Dermis microvascular lymphatic vessel endothelial cell (primary cell): ENCODE measurements at regions not wholly inside any gene's neighbourhood (a gene's known extent, or its start where the extent isn't known, plus 50 kb on each side); places are given as distances from the start of the nearest gene placed in this dataset.
A peak's percentile ranks its signal among the peaks of the same experiment; 100 is the strongest.
"Not testable (repeated sequence)": the region's sequence is repeated elsewhere in the genome, so short reads cannot be mapped to it uniquely, and the experiment has no call there.

Source experiments
- DNase-seq, 2 donors: peaks; one replicate each; pipeline versions ENCODE4 v3.0.0 to v3.0.0-alpha.2; 2010; ENCODE audit warnings: low read depth in 2 of 2

DNA sequence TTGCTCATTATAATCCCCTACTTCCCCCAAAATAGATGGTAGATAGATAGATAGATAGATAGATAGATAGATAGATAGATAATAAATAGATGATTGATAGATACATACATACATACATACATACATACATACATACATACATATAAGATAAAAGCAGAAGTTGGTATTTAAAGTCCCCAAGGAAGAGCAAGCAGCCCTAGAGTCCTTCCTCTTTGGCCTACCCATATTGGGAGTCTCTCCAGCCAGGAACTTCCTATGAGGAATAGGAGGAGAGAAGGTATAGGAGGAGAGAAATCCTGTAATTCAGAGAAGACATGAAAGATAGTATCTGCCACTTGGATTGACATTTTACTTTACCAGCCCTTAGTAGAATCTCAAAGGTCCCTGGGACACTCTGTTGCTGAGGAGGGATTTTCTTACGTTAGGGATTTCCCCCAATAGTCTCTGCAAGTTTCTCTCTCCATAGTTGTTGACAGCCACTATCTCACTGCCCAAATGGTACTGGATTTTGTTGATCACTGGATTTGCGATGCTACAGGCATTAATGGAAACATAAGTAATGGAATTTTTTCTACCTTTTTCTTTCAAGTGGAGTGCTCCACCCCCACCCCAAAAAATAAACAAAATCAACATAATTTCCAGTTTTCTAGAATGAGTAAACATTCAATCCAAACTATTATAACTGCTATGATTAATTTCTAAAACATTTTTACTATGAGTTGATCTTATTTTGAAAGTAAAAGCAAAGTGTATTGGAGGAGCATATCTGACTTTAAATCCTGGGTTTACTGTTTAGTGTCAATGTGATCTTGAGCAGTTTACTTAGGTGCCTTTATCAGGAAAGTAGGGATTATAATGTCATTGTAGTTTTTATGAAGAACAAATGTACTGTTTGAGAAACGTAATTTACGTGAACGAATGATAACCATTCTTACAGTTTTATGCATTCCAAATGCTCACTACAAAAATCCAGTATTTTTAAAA lies 93.2 kb upstream of the TNFSF4 start:
- no peak for DNase-seq

GRCh38 chr1:173301507-173301906 lies 94.4 kb upstream of the TNFSF4 start:
- no peak for DNase-seq

DNA sequence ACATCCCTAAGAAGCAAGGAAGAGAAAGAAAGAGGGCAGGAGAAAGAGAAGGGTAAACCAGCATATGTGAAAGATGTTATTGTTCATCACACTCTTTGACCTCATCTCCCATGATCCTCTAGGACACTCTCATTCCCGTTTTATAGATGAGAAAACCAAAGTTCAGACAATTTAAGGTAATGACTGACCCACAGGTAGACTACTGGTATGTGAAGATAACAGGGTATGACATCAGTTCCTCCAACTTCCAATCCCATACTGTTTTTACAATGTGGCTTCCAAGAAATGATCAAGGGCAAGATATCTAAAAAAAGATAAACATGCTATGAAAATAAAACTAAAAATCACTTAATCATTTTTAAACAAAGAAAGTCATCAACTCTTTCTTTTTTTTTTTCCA lies 95.2 kb upstream of the TNFSF4 start:
- no peak for DNase-seq

GRCh38 chr1:173302890-173303829 lies 96.0 kb upstream of the TNFSF4 start:
- DNase-seq = no peak

DNA sequence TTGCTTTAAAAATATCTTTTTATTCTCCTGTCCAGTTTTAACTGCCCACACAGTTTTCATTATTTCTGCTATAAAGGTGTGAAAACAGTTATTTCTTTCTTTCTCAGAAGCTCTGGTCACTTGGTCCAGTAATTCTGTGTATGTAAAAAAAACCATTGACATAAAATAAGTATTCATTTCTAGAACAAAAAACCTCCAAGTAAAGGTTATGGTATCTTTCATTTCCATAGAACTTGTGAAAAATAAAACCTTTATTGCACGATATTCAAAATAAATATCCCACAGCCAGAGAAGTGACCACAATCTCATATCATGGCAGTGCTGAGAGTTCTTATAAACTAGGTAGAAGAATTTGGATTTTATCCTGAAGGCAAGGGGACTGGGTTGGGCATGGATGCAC lies 96.9 kb upstream of the TNFSF4 start:
- no peak for DNase-seq

- DNase-seq = no peak
These were observed 97.5 kb upstream of the TNFSF4 start for GRCh38 chr1:173304529-173305227.

DNA sequence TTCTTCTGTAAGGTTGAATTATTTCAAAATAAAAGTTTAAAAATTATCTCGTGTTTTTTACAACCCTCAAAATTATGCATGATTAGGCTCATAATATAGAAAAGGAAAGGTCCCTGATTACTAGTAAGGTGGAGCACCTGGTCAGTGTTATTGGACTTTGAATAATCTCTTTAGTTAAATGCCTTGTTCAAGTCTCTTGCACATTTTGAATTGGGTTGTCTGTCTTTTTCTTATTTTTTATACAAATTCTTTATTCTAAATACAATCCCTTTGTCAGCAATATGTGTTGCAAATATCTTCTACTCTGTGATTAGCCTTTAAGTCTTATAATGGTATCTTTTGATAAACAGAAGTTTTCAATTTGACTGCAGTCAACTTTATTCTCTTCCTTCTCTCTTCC lies 100.7 kb upstream of the TNFSF4 start:
- no peak for DNase-seq

DNA sequence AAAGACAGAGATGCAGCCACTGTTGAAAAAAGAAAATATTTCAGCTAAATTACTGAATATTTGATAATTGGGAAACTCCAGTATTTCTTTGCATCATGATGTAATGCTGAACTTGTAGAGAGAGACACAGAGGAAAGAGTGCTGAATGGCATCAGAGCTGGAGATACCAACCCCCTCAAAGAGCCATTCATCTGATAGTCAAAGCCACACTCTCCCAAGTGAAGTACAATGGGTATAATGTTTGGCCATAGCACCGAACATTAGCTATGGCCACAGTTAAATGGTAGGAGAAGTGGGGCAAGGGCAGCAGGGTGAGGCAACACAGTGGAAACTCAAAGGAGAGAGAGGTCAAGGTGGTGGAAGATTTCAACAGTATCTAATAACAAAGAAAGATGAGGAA lies 107.5 kb upstream of the TNFSF4 start:
- no peak for DNase-seq

DNA sequence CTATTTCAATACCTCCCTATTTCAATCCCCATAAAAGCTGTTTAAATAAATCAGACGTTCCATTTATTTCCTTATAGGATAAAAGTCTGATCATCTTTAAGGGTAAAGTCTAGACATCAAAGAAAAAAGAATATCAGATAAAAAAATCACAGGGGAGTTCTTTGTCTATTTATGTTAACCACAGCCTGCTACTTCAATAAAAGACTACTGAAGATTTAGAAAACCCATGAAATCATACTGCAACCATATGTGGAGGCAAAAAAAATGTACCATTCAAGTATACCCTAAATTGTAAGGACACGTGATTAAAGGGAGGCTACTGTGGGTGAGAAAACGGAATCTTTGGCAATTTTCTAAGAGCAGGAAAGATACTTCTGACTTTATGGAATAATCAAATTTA lies 108.2 kb upstream of the TNFSF4 start:
- no peak for DNase-seq

DNA sequence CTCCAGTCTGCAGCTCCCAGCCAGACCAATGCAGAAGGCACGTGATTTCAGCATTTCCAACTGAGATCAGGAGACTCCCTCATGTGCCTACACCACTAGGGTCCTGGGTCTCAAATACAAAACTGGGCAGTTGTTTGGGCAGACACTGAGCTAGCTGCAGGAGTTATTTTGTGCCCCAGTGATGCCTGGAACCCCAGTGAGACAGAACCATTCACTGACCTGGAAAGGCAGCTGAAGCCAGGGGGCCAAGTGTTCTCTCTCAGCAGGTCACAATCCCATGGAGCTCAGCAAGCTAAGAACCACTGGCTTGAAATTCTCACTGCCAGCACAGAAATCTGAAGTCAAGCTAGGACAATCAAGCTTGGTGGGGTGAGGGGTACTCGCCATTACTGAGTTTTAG lies 111.7 kb upstream of the TNFSF4 start:
- DNase-seq = no peak

DNA sequence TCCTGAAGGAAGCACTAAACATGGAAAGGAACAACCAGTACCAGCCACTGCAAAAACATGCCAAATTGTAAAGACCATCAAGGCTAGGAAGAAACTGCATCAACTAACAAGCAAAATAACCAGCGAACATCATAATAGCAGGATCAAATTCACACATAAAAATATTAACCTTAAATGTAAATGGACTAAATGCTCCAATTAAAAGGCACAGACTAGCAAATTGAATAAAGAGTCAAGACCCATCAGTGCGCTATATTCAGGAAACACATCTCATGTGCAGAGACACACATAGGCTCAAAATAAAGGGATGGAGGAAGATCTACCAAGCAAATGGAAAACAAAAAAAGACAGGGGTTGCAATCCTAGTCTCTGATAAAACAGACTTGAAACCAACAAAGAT lies 117.2 kb upstream of the TNFSF4 start:
- DNase-seq = not testable (repeated sequence)

DNA sequence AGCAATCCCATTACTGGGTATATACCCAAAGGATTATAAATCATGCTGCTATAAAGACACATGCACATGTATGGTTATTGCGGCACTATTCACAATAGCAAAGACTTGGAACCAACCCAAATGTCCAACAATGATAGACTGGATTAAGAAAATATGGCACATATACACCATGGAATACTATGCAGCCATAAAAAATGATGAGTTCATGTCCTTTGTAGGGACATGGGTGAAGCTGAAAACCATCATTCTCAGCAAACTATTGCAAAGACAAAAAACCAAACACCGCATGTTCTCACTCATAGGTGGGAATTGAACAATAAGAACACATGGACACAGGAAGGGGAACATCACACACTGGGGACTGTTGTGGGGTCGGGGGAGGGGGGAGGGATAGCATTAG lies 120.9 kb upstream of the TNFSF4 start:
- DNase-seq = not testable (repeated sequence)

DNA sequence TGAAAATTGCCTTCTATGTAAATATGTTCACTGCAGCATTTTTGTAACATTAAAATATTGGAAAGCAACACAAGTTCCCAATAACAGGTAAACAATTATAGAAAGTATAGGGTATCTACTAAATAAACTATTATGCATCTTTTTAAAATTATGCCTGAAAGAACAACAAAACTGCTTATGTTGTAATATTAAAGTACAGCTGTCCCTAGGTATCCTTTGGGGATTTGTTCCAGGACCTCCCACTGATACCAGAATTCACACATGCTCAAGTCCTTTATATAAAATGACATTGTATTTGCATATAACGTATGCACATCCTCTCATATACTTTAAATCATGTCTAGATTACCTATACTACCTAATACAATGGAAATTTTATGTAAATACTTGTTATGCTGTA lies 121.8 kb upstream of the TNFSF4 start:
- no peak for DNase-seq

- DNase-seq = no peak
These were observed 122.6 kb upstream of the TNFSF4 start for GRCh38 chr1:173329726-173330125.

GRCh38 chr1:173330149-173330951 lies 123.2 kb upstream of the TNFSF4 start:
- peak; percentile 40 to 69 for DNase-seq

DNA sequence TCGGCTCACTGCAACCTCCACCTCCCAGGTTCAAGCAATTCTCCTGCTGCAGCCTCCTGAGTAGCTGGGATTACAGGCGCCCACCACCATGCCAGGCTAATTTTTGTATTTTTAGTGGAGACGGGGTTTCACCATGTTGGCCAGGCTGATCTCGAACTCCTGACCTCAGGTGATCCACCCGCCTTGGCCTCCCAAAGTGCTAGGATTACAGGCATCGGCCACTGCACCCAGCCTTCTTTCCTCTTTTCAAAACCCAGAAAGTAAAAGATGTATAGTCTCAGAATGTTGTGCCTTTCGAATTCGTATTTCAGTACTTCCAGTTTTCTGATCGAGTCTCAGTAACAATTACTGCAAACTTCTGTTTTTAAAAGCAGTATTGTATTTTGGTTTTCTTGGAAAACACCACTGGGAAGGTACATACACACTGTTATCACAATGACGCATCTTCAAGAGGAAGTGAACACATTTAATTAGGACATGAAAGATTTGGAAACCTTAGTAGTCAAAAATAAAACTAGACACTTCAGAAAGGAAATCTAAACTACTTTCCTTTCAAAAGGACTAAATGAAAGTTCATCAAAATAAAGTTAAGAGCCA lies 123.9 kb upstream of the TNFSF4 start:
- DNase-seq = peak in 1 of 2 donors; percentile 42

- DNase-seq = no peak
These were observed 124.9 kb upstream of the TNFSF4 start for GRCh38 chr1:173332026-173332425.

DNA sequence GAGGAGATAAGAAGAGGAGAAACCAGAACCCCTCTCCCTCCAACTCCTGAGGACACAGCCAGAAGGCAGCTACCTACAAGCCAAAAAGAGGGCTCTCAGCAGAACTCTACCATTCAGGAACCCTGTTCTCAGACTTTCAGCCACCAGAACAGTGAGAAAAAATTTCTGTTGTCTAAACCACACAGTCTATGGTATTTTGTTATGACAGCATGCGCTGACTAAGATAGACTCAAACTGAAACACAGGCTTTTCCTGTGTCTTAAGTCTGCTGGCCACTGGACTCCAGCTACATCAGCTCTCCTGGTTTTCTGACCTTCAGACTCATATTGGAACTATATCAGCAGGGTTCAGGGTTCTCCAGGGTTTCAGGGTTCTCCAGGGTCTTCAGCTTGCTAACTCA lies 126.5 kb upstream of the TNFSF4 start:
- DNase-seq = no peak

DNA sequence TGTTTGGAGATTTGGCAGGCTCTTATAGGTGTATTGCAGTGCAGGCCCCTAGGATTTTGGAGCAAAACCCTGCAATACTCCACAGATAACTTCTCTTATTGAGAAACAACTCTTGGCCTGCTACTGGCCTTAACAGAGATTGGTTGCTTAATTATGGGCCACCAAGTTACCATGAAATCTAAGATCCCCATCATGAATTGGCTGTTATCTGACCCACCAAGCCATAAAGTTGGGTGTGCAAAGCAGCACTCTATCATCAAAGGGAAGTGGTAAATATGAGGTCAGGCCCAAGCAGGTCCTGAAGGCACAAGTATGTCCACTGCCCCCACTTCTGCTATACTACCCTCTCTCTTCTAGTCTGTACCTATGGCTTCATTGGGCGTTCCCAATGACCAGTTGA lies 130.0 kb upstream of the TNFSF4 start:
- no peak for DNase-seq

DNA sequence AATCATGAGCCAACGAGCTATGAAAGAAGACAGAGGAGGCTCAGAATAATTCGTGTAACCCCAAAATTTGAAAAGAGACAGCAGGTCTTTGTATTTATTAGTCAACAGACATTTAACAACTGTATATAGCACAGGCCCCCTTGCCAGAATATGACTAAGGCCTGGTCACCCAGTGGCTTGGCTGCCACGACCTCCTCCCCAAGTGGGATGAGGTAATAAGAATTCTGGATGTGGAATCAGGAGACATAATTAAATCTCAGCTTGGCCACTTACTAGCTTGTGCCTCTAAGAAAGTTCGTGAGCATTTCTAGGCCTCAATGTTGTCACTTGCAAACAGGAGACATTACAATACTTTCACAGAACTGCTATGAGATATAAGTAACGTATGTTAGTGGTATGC lies 134.2 kb upstream of the TNFSF4 start:
- no peak for DNase-seq
